Prostate gland (tissue), 2 donors: ENCODE measurements at regions not wholly inside any gene's neighbourhood (a gene's known extent, or its start where the extent isn't known, plus 50 kb on each side); places are given as distances from the start of the nearest gene placed in this dataset.

Source experiments
- DNase-seq: peaks from one replicate; pipeline ENCODE4 v3.0.0-alpha.2; 2019; ENCODE audit warnings: low spot score
- H3K27ac ChIP-seq, 2 donors: fragments of 200-600 bp; sonication (generic); 2 replicates each; pipeline ENCODE4 v1.5.1; 2017 to 2019
- H3K27me3 ChIP-seq: fragments of 200-600 bp; sonication (generic); replicated peaks from 2 replicates; pipeline ENCODE4 v1.5.1; 2019; ENCODE audit not compliant: insufficient read depth
- H3K36me3 ChIP-seq, 2 donors: fragments of 200-600 bp; sonication (generic); 1 replicate in 1 of 2; 2 replicates in 1 of 2; pipeline versions ENCODE4 v1.5.1 to v1.8.1; 2017 to 2019
- H3K4me1 ChIP-seq: fragments of 200-600 bp; sonication (generic); replicated peaks from 2 replicates; pipeline ENCODE4 v1.5.1; 2019
- H3K4me3 ChIP-seq, 2 donors: fragments of 200-600 bp; sonication (generic); 2 replicates each; pipeline ENCODE4 v1.5.1; 2017 to 2019
- H3K9me3 ChIP-seq: fragments of 200-600 bp; sonication (generic); 2 replicates; pipeline ENCODE4 v1.5.1; 2017
- CTCF ChIP-seq, 4 experiments: fragments of 200-600 bp in 2 of 4; fragments of 450-650 bp in 2 of 4; sonication (generic) in 2 of 4; IDR thresholded peaks; 1 replicate in 3 of 4; 2 replicates in 1 of 4; pipeline ENCODE4 v1.5.1; 2016 to 2019; ENCODE audit warnings: antibody characterized with exemption in 4 of 4, mild to moderate bottlenecking in 2 of 4, moderate library complexity in 2 of 4
- POLR2A ChIP-seq: fragments of 450-650 bp; IDR thresholded peaks from one replicate; pipeline ENCODE4 v1.6.1; 2016; ENCODE audit warnings: antibody characterized with exemption, mild to moderate bottlenecking
- POLR2AphosphoS5 ChIP-seq: sonication (generic); formaldehyde crosslinking; IDR thresholded peaks from one replicate; pipeline ENCODE4 v1.6.1; 2017; ENCODE audit warnings: antibody characterized with exemption
- WGBS: methylation state at CpG from one replicate; pipeline ENCODE4 v1.1.5; 2018; 5-methylcytosine and 5-hydroxymethylcytosine counted together
- intact Hi-C: fragments of 100-400 bp; cut with DNase I; formaldehyde crosslinking; loops from one replicate; pipeline ENCODE4 v1.14.2; 2022

GRCh38 chr1:59180735-59181134, 116.2 kb upstream of the FGGY start:
- 37% methylated on average over 2 of the region's 2 CpGs for WGBS
- H3K27me3 ChIP-seq: no peaks in the 10 kb centered on the region
- intact Hi-C loops: no loop called here
- DNase-seq: no peak
- H3K27ac ChIP-seq: peak overlapping the region in 1 of 2 donors; percentile 16
- H3K4me1 ChIP-seq: no peaks in the 10 kb centered on the region
- no peaks in the 10 kb centered on the region for H3K9me3 ChIP-seq
- no peaks in the 10 kb centered on the region for H3K36me3 ChIP-seq
- TF ChIP-seq POLR2AphosphoS5 (peak; percentile 17), CTCF (IDR thresholded peaks at IDR 0.05) (no peak)
- H3K4me3 ChIP-seq: no peak overlapping the region

- Histone ChIP-seq H3K4me1 (no peaks in the 10 kb centered on the region), H3K36me3 (no peaks in the 10 kb centered on the region), H3K27me3 (no peaks in the 10 kb centered on the region), H3K4me3 (no peak overlapping the region), H3K27ac (no peak overlapping the region), H3K9me3 (no peaks in the 10 kb centered on the region)
- intact Hi-C loops: no loop called here
- no peak for DNase-seq
- 66% methylated on average over 3 of the region's 3 CpGs for WGBS
- TF ChIP-seq POLR2AphosphoS5: no peak
- TF ChIP-seq POLR2A: no peak
- no peak for TF ChIP-seq CTCF (IDR thresholded peaks at IDR 0.05)
These were observed 113.1 kb upstream of the FGGY start for GRCh38 chr1:59183749-59184317.

GRCh38 chr1:59184365-59184905, 112.5 kb upstream of the FGGY start:
- no peak for DNase-seq
- intact Hi-C loops: no loop called here
- Histone ChIP-seq H3K27me3 (no peaks in the 10 kb centered on the region), H3K9me3 (no peaks in the 10 kb centered on the region), H3K4me1 (no peaks in the 10 kb centered on the region), H3K27ac (no peak overlapping the region), H3K36me3 (no peaks in the 10 kb centered on the region), H3K4me3 (no peak overlapping the region)
- WGBS: 80% methylated on average over 5 of the region's 5 CpGs
- no peak for TF ChIP-seq POLR2AphosphoS5
- no peak for TF ChIP-seq CTCF (IDR thresholded peaks at IDR 0.05)
- no peak for TF ChIP-seq POLR2A

- H3K27ac ChIP-seq: no peak overlapping the region
These were observed 111.6 kb upstream of the FGGY start for GRCh38 chr1:59185163-59185860.

More at GRCh38 chr1:59185163-59185860, 111.6 kb upstream of the FGGY start:
- intact Hi-C loops: no loop called here
- Histone ChIP-seq H3K27me3 (no peaks in the 10 kb centered on the region), H3K36me3 (no peaks in the 10 kb centered on the region), H3K4me3 (no peak overlapping the region), H3K9me3 (no peaks in the 10 kb centered on the region), H3K4me1 (no peaks in the 10 kb centered on the region)
- DNase-seq: no peak
- WGBS: over 99% methylated on average over 4 of the region's 4 CpGs
- TF ChIP-seq CTCF (IDR thresholded peaks at IDR 0.05) (no peak), POLR2A (no peak), POLR2AphosphoS5 (no peak)
